Loucy (cell line): ENCODE measurements at regions not wholly inside any gene's neighbourhood (a gene's known extent, or its start where the extent isn't known, plus 50 kb on each side); places are given as distances from the start of the nearest gene placed in this dataset.

Experiments
- H2AFZ ChIP-seq: fragments of 200-600 bp; sonication (generic); 2 replicates; pipeline ENCODE4 v1.6.0; 2016; ENCODE audit warnings: antibody characterized with exemption, mild to moderate bottlenecking, low read length, moderate library complexity
- H3F3A ChIP-seq: fragments of 200-600 bp; 2 replicates; pipeline ENCODE4 v1.6.0; 2016; ENCODE audit warnings: antibody characterized with exemption, low read depth, mild to moderate bottlenecking
- H3K27me3 ChIP-seq: fragments of 200-600 bp; sonication (generic); 2 replicates; pipeline ENCODE4 v1.6.1; 2014; ENCODE audit warnings: low read length, mild to moderate bottlenecking; ENCODE audit not compliant: insufficient read depth, poor library complexity, severe bottlenecking
- H3K36me3 ChIP-seq: fragments of 200-600 bp; sonication (generic); 2 replicates; pipeline ENCODE4 v1.6.1; 2016; ENCODE audit warnings: low read length; ENCODE audit not compliant: insufficient read depth
- H3K4me1 ChIP-seq: fragments of 200-600 bp; sonication (generic); 2 replicates; pipeline ENCODE4 v1.5.1; 2014; ENCODE audit warnings: low read length, mild to moderate bottlenecking; ENCODE audit not compliant: insufficient read depth, poor library complexity, severe bottlenecking
- H3K4me2 ChIP-seq: fragments of 200-600 bp; sonication (generic); 2 replicates; pipeline ENCODE4 v1.6.0; 2014; ENCODE audit warnings: antibody characterized with exemption, low read length, low read depth, mild to moderate bottlenecking; ENCODE audit not compliant: poor library complexity, severe bottlenecking
- H3K4me3 ChIP-seq: fragments of 200-600 bp; sonication (generic); 2 replicates; pipeline ENCODE4 v1.5.1; 2014; ENCODE audit warnings: low read length, mild to moderate bottlenecking, mixed read lengths; ENCODE audit not compliant: poor library complexity, severe bottlenecking
- H3K79me2 ChIP-seq: fragments of 200-600 bp; sonication (generic); 2 replicates; pipeline ENCODE4 v1.6.1; 2014; ENCODE audit warnings: low read length; ENCODE audit not compliant: insufficient read depth
- H3K9ac ChIP-seq: fragments of 200-600 bp; sonication (generic); 2 replicates; pipeline ENCODE4 v1.6.0; 2014; ENCODE audit warnings: mild to moderate bottlenecking, low read depth, low read length, moderate library complexity; ENCODE audit not compliant: poor library complexity, severe bottlenecking
- H3K9me2 ChIP-seq: fragments of 200-600 bp; sonication (generic); replicated peaks from 2 replicates; pipeline ENCODE4 v1.6.1; 2016; ENCODE audit warnings: low read depth, low read length, mixed read lengths
- H3K9me3 ChIP-seq: fragments of 200-600 bp; sonication (generic); 2 replicates; pipeline ENCODE4 v1.6.1; 2014; ENCODE audit warnings: mild to moderate bottlenecking, antibody characterized with exemption, low read length, low read depth; ENCODE audit not compliant: insufficient read depth
- H4K20me1 ChIP-seq: fragments of 200-600 bp; sonication (generic); 2 replicates; pipeline ENCODE4 v1.6.0; 2014; ENCODE audit warnings: antibody characterized with exemption, low read length, mild to moderate bottlenecking; ENCODE audit not compliant: insufficient read depth, poor library complexity, severe bottlenecking
- CTCF ChIP-seq: fragments of 200-600 bp; sonication (generic); conservative IDR thresholded peaks from 2 replicates; pipeline ENCODE4 v1.5.1; 2014; ENCODE audit warnings: mild to moderate bottlenecking, antibody characterized with exemption, low read length
- EZH2phosphoT487 ChIP-seq: fragments of 200-600 bp; IDR thresholded peaks from 2 replicates; pipeline ENCODE4 v1.6.1; 2018; ENCODE audit warnings: antibody characterized with exemption, mild to moderate bottlenecking, moderate library complexity, borderline replicate concordance

- H3K4me2 ChIP-seq: no peak overlapping the region
- no peaks in the 10 kb centered on the region for H3K27me3 ChIP-seq
- H3K36me3 ChIP-seq: no peaks in the 10 kb centered on the region
These were observed 506.9 kb upstream of the JARID2 start for GRCh38 chr6:14738933-14739332.

GRCh38 chr6:14739827-14740226, 506.0 kb upstream of the JARID2 start:
- Histone ChIP-seq H3K4me3 (no peak overlapping the region), H3K4me2 (no peak overlapping the region), H4K20me1 (no peaks in the 10 kb centered on the region), H3K4me1 (peaks cover 36% of the 10 kb centered on the region), H3K36me3 (no peaks in the 10 kb centered on the region), H3K79me2 (no peaks in the 10 kb centered on the region), H3F3A (no peaks in the 10 kb centered on the region), H2AFZ (no peak overlapping the region), H3K9me2 (no peaks in the 10 kb centered on the region), H3K9me3 (no peaks in the 10 kb centered on the region), H3K27me3 (no peaks in the 10 kb centered on the region), H3K9ac (no peak overlapping the region)
- TF ChIP-seq CTCF: no peak
- TF ChIP-seq EZH2phosphoT487: no peak

More at GRCh38 chr6:14738933-14739332, 506.9 kb upstream of the JARID2 start:
- Histone ChIP-seq H3K4me1 (peaks cover 42% of the 10 kb centered on the region), H3K9me2 (no peaks in the 10 kb centered on the region), H4K20me1 (no peaks in the 10 kb centered on the region), H2AFZ (no peak overlapping the region), H3K9me3 (no peaks in the 10 kb centered on the region), H3K79me2 (no peaks in the 10 kb centered on the region), H3K9ac (no peak overlapping the region), H3K4me3 (no peak overlapping the region), H3F3A (no peaks in the 10 kb centered on the region)
- no peak for TF ChIP-seq CTCF
- TF ChIP-seq EZH2phosphoT487: no peak

- Histone ChIP-seq H3K9ac (no peak overlapping the region), H3F3A (no peaks in the 10 kb centered on the region), H3K36me3 (no peaks in the 10 kb centered on the region), H3K27me3 (no peaks in the 10 kb centered on the region), H3K4me2 (no peak overlapping the region), H3K9me2 (no peaks in the 10 kb centered on the region), H3K4me3 (no peak overlapping the region), H3K9me3 (no peaks in the 10 kb centered on the region), H2AFZ (no peak overlapping the region), H3K79me2 (no peaks in the 10 kb centered on the region), H3K4me1 (peaks cover 24% of the 10 kb centered on the region), H4K20me1 (no peaks in the 10 kb centered on the region)
- TF ChIP-seq EZH2phosphoT487: no peak
- TF ChIP-seq CTCF: no peak
These were observed 503.7 kb upstream of the JARID2 start for GRCh38 chr6:14742171-14742570.
